ENCODE measurements at regions not wholly inside any gene's neighbourhood (a gene's known extent, or its start where the extent isn't known, plus 50 kb on each side); places are given as distances from the start of the nearest gene placed in this dataset.

GRCh38 chr7:73974101-73974947 lies 53.6 kb upstream of the ELN start:
- Mint-ChIP-seq H3K9me3 (no peaks in the 10 kb centered on the region), H3K36me3 (no peaks in the 10 kb centered on the region), H3K27ac (peak overlapping the region in 1 of 2 donors; percentile 57)
- ATAC-seq (no peak), DNase-seq (ENCODE audit: low spot score in 2 of 2) (peak in 1 of 2 donors; percentile 16)

- H3K27ac Mint-ChIP-seq, result no peak overlapping the region
- H3K36me3 Mint-ChIP-seq, result no peaks in the 10 kb centered on the region
- DNase-seq (ENCODE audit: low spot score in 2 of 2) (peak in 1 of 2 donors; percentile 45), ATAC-seq (no peak)
- H3K9me3 Mint-ChIP-seq, result no peaks in the 10 kb centered on the region
These were observed 52.7 kb upstream of the ELN start for GRCh38 chr7:73974948-73975926.

GRCh38 chr7:73976761-73977618 lies 51.0 kb upstream of the ELN start:
- no peaks in the 10 kb centered on the region for H3K36me3 Mint-ChIP-seq
- H3K27ac Mint-ChIP-seq, result no peak overlapping the region
- ATAC-seq, result no peak
- H3K9me3 Mint-ChIP-seq, result no peaks in the 10 kb centered on the region
- peak in 1 of 2 donors; percentile 46 for DNase-seq (ENCODE audit: low spot score in 2 of 2)

GRCh38 chr7:73977619-73978618 lies 50.1 kb upstream of the ELN start:
- no peak overlapping the region for H3K27ac Mint-ChIP-seq
- no peak for ATAC-seq
- no peaks in the 10 kb centered on the region for H3K9me3 Mint-ChIP-seq
- H3K36me3 Mint-ChIP-seq, result no peaks in the 10 kb centered on the region
- DNase-seq (ENCODE audit: low spot score in 2 of 2), result peak in 1 of 2 donors; percentile 25

Data from activated naive CD4-positive, alpha-beta T cell treated with anti-CD3 and anti-CD28 coated beads, Interleukin-2, amount 50 U/mL, for 72 hours (primary cell).